NCI-H2107 treated with DMSO at 0.1 percent for 48 hours (cell line): ENCODE measurements at regions not wholly inside any gene's neighbourhood (a gene's known extent, or its start where the extent isn't known, plus 50 kb on each side); places are given as distances from the start of the nearest gene placed in this dataset.

Experiments
- DNase-seq: peaks from one replicate; lab custom pipeline; 2025; ENCODE audit not compliant: unreplicated experiment; lab: John Stamatoyannopoulos, UW

DNA sequence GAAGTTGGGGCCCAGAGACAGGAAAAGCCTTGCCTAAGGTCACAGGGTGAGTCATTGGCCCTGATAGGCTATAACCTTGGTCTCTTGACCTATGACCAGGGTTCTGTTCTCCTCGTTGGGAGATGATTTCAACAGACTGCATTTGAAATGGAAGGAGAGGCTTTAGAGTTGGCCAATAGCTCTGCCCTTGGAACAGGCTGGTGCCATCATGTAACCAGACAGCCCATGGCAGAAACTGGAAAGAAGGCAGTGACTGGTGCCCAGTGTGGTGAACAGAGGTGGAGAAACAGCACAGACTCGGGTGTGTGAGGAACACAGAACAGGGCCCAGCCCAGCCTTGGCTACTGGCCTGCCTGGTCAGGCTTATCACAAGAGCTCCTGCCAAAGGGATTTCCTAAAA, 109.8 kb upstream of the SLC25A48 start:
- DNase-seq, result no peak

DNA sequence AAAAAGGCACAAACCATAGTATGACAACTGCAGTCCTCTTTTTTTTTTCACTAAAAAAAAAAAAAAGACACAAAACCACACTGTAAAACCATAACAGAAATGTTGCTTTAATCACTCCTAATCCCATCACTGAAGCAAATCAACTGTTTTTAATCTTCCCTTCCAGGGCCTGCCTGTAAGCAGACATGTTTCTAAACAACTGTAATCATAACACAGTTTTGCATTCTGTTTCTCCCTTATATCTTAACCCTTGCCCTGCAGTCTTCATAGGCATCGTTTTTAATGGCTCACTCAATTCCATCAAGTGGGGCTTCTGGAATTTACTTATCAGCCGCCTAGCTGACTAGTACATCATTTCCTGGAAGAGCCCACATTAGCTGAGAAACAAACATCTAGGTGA, 111.0 kb upstream of the SLC25A48 start:
- no peak for DNase-seq

DNA sequence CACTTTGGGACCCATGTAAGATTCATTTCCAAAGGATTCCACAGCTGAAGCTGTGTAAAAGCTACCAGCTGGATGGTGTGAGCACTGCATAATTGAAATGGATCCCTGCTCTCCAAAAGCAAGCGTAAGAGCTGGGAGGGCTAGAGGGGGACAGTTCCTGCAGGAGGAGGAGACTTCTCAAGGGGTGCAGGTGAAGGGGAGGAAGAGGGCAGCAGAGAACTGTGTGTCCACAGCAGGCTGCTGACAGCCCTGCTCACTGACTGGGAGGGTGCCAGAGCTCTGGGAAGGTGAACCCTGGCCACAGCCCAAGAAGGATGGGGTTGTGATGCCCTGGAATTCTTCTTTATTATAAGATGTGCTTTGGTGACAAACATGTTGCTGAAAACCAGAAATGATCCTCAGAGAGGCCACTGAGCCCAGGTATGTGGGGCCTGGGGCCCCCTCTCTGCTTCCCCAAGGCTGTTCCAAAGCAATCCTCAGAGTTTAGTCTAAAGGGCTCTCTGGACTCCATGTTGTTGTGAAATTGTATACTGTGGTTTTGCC, 112.8 kb upstream of the SLC25A48 start:
- no peak for DNase-seq

DNA sequence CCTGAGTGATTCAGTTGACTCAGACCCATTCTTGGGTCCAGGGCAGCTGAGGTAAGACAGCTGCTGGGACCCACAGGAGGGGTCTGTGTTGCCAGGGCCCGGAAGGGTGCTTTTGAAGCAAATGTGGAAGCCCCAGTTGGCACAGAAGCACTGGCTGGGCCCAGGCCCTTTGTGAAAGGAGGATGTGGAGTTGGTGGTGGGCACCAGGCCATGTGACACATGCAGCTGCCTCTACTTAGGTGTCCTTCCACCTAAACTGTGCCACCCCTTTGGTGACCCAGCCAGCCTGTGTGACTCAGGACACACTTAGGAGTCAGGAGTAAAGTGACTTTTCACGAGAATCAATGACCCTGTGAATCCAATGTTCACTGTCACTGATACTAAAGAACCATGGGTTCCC, 114.3 kb upstream of the SLC25A48 start:
- DNase-seq, result no peak

DNA sequence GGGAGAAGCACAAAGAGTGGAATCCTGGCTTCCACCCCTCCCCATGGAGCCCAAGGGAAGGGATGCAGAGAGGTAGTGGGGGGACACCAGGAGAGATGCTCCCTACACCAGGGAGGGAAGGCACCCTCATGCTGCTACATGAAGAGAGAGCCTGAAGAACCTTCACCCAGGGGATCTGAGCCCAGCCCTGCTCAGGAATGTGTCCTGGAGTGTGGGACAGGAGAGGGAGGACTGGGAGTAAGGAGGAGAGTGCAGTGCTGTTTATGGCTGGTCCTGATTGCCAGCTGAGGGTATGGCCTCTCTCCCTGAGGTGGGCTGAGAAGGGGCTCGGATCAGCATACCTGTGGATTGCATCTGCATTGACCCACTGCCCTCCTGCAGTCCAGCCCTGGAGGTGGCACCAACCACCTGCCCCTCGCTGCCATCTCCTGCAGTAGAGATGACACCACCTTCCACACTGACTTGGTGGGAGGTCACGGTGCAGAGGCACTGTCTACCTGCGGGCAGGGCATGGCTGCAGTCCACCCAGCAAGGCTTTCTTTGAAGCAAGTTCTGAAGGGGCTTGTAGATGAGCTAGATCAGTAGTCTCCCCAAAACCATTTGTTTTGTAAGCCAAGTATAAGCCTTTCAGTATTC, 114.9 kb upstream of the SLC25A48 start:
- no peak for DNase-seq

DNA sequence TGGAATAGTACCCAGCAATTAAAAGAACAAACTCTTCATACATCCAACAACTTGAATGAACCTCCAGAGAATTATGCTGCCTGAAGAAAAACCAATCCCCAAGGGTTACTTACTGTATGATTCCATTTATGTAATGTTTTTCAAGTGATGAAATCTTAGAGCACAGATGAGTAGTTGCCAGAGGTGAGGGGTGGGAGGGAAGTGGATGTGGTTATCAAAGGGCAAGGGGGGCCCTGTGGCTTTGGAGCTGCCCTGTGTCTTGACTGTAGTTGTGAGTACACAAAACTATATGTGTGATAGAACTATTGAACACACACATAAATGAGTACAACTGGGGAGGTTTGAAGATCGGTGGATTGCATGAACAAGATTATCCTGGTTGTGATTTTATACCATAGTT, 115.8 kb upstream of the SLC25A48 start:
- DNase-seq, result no peak

DNA sequence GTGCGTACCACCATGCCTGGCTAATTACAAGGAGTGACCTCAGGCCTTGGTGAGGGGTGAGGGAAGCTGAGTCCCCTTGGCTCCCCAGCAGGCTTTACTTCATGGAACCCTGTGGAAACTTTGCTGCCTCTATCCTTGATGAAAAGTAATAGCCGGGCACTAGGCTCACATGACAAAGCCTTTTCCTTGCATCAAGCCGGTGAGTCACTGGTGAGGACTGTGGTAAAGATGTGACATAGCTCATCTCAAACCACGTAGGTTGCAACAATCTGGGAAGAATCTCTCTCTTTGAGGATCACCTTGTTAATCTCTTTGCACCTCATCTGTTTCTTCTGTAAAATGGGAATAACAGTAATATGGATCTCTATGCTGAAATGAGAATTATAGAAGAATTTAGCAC, 116.3 kb upstream of the SLC25A48 start:
- no peak for DNase-seq

DNA sequence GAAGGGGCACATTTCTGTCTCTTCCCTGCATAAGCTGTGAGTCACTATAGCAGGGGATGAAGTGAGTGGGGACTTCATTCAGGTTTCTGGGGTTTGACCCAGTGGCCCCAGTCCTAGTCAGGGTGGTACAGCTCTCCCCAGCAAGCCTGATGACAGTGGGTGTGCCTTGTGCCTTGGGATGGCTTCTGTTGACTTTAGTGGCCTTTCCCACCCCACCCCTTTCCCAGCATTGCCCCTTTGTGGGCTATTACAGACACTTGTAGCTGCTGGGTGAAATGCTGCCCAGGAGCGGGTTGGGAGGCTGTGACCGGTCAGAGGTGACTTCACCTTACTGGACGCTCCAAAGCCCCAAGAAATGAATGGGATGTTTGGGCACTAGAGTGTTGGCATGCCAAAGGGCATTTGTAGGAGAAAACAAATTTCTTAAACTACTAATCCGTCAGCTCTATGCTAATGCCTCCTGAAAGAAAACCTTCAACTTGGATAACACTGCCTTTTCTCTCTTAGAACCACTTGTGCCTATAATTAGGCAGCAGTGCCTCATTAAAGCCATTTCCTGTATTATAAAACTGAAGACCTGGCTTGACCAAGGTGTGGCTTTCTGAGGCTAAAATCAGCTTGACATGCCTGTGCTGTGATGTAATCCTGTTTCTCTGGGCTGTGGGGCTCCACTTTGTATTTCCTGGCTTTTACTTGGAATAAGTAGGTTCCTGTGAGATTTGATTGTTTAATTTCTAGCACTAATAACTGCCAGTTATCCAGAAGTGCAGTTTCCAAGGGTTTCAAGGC, 119.0 kb upstream of the SLC25A48 start:
- DNase-seq, result no peak

DNA sequence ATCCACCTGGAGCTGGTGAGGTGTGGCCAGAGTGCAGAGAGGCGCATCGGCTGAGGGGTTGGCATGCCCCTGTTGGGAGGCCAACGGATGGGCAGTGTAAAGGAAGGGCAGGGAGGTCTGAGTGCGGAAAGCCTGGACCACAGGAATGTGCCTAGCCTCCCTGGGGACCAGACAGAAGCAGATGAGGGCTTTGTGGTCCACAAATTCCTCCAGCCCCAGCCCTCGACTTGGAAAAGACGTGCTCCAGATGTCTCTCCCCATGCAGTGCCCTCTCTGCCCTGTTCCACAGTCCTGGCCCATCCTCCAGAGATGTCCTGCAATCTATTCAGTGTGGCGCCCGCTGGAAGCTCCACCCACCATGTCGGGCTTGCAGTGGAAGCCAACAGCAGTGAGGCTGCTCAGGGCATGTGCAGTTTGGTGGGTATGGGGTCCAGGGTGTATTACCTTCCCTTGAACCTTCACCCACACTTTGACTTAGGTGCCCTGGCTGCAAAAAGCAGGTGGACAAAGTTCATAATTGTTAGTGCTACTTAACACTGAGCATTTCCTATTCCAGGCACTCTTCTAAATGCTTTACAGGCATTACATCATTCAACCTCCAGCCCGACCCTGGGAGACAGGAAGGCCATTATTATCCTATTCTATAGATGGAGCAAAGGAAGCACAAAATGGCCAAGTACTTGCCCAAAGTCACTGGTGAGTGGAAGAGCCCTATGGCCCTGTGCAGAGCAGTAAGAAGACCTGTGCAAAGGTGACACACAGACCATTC, 120.2 kb upstream of the SLC25A48 start:
- DNase-seq, result no peak

DNA sequence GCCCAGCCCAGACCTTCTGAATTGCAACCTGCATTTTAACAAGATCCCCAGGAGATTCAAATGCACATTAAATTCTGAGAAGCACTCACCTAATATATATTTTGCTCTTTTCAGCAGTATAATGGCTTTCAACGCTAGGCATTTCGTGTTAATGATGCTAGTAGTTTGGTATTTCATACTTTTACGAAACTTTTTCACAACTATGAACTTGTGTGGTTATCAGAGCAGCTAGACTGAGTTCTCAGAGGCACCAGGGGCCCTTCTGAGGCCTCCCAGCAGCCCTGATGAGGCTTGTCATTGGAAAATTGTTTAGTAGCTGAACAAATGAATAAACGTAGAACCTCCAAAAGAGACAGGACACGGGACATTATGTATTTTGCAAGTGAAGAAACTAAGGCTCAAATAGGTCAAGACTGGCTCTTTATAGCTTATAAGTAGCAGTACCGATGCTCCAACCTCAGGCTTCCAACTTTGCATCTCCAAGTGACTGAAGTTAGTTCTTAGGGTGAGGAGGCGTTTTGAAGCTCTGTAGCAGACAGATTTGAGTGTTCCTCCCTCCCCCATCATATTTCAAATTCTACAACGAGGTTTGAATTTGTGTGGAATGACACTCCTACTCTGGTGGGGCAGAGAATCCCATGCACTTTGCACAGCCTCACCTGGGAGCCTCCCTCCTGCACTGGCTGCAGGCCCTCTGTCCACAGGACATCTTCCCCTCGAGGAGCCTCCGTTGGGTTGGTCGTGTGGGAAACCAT, 121.1 kb upstream of the SLC25A48 start:
- no peak for DNase-seq

DNA sequence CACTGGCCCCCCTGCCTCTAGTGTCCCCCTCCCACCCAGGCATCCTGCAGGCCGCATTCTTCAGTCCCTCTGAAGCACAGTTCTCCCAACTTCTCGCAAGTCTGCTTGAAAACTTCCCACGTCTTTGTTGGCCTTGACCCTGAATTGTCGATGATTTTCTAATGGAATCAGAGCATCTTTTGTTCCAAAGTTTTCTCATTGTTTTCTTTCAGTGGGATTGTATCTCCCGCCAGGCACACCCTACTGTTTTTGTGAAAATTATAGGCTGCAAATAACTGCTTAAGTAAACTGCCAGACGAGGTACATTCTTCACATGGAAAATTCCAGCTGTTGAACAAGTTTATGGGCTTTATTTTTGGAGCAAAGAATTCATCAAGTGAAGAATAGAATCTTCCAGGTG, 122.6 kb upstream of the SLC25A48 start:
- DNase-seq, result no peak

DNA sequence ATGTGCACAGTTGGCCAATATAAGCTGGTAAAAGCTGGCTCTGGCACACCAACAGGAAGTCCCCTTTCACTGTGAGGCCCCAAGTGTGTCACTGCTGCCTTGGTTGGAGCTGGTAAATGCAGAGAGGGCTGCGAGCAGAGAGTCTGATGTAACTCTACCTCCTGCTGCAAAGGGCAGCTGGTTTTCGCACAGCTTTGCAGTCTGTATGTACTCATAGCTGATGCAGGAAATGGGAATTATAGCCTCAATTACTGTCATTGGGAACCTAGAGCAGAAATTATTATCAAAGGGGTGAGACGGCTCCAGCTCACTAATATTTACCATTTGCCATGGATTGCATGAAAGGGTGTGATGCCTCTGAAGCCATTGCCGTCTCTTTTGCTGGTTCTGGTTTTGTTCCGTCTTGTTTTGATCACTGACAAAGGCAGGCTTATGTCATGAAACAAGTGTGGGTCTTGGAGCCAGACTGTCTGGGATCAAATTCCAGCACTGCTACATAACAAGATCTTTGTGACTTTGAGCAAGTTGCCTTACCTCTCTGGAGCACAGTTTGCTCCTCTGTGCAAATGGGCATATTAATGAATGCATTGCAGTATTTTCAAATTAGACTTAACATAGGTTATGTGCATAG, 124.3 kb upstream of the SLC25A48 start:
- DNase-seq, result peak; percentile 34

DNA sequence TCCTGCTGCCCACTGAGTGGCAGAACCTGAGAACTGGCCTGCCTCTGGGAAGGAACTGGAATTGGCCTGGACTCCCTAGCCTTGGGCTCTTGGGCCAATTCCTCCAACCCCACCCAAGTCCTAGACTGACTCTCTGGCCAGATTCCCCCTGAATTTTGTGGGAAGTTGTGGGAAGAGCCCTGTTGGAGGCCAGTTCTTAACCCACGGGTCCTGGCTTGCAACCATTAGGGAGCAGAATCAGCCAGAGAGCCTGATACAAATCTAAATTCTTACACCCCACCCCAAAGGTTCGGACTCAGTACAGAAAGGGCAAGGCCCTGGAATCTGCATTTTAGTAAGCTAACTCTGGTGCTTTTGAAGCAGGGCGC, 125.3 kb upstream of the SLC25A48 start:
- no peak for DNase-seq

DNA sequence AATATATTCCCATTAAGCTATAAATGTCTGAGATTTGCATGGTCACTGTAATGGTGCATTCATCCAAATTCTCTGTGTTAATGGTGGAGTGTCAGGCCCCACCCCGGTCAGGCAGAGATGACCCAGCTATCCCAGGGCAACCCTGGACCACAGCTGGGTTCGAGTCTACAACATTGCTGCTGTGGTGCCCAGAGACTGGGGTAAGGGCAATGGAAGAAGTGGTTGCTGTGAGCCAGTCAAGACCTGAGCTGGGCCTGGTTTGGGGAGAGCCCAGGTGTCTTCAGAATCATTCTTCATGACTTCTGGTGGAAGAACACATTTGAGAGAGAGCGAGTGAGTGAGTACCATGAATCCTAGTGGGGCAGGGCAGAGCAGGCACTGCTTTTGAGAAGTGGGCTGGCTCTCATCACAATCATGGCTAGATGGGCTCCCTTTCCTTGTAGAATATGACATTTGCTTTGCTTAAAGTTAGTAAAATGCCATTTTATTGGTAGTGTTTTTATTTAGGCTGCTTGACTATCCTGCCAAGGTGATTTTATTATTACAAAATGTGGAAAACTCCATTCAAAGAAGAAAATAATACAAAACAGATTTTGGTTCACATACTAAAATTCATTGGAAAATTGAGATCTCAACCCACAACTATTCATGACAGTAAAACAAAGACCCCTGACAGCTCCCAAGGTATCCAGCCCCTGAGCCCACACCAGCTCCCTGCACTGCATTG, 125.8 kb upstream of the SLC25A48 start:
- DNase-seq, result no peak

DNA sequence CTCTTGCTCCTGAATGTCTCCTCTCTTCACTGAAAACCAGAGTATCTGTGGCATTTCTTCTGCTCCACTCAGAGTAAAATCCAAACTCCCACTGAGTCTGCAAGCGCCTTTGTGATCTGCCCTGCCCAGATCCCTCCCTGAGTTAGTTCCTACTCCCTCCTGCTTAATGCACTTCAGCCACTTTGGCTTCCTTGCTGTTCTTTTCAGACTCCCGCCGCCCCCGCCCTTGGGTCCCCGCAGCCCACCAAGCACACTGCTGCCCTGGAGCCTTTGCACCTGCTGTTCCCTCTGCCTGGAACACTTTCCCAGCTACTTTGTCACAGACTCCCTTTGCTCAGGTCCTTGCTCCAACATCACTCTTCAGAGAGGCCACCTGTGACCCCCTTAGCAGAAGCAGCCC, 127.2 kb upstream of the SLC25A48 start:
- no peak for DNase-seq

DNA sequence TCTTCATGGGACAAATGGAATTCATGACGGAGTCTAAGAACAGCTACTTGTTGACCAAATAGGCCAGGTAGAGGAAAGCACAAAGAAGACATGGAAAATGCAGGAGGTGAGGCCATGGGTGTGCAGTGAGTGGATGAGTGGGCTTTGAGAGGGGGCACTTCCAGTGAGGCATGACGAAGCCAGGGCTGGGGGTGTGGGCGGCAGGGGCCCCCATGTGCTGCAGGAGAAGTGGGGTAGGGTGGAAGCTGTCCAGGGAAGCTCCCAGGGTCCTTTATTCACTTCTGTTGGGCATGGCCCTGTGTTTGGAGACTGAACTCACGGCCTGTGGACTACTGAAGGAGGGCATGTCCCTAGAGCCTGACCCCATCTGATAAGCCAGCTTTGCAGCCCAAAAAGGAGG, 127.6 kb upstream of the SLC25A48 start:
- DNase-seq, result no peak

DNA sequence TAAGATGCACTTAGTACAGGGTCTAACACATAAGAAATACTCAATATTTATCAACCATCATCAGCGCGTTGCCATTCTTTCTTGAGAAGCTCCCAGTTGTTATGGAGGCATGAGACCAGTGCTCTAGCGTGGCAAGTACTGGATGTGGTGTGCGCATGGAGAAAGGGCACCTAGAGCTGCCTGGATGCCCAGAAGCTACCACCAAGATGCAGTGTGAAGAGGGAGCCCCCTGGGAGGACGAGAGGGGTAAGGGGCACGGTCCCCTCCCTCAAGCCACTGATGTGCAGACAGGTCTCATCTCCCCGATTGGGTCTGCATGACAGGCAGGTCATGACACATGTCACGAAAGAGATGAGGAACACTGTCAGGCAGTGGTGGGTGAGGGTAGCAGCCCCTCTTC, 127.7 kb upstream of the CXCL14 start:
- no peak for DNase-seq

DNA sequence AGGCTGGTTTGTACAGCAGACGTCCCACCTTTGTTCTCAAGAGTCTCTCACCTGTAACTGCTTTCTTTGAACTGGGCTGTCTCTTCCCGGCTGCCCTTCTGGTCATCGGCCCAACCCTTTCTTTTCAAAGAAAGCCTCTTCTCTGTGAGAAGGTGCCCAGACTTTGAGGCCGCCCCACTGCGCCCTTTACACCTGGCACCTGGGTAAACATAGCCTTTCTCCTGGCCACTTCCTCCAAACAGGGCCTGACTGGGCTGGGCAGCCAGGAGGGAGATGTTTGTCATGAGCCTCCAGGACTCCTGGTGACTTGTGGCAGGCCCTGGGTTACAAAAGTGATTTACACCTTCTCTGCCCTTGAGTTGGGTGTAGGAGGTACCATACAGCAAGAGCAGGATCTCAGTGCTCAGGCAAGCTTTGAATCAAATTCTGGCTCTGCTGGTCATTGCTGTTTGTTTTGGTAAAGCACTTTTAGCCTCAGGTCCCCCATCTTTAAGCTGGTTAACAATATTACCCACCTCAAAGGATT, 127.2 kb upstream of the CXCL14 start:
- DNase-seq, result no peak

DNA sequence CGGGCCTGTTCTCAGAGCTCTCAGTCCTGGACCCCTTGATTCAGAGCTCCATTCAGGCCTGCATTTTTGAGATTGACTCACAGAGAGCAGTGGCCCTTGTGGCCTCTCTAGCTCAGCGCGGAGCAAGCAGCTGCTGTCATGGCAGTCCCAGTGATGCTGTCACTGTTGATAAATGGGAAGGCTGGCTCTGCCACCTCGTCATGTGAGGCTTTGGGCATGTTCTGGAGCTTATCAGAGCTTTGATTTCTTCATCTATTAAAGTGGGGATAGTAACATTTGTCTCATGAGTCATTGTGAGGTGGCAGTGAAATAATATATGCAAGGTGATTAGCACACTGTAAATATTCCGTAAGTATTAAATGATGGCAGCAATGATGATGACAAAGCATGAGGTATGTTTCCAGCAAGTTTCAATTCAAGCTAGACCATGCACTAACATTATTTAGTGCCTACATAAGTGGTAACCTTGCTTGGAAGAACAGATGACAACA, 126.4 kb upstream of the CXCL14 start:
- DNase-seq, result no peak

DNA sequence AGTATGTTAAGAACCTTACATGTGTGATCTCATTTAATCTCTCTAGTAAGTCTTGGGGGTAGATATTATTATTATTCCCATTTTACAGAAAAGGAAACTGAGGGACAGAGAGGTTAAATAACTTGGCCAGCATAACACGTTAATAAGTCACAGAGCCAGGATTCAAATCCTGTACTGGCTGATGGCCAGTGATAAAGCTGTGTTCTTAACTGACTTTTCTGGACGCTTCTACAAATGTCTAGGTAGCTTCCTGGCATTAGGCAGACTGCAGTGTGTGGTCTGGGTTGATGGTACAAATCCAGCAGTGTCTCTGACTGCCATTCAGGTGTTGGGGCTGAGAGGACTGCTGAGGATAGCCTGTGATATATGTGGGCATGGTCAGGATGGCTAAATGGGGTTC, 125.8 kb upstream of the CXCL14 start:
- no peak for DNase-seq
